Activated naive CD4-positive, alpha-beta T cell treated with Interleukin-2 at 50 U/mL for 16 hours (primary cell): ENCODE measurements at regions not wholly inside any gene's neighbourhood (a gene's known extent, or its start where the extent isn't known, plus 50 kb on each side); places are given as distances from the start of the nearest gene placed in this dataset.
A peak's percentile ranks its signal among the peaks of the same experiment; 100 is the strongest.
"Not testable (repeated sequence)": the region's sequence is repeated elsewhere in the genome, so short reads cannot be mapped to it uniquely, and the experiment has no call there.

Experiments used
- DNase-seq: peaks from one replicate; pipeline ENCODE4 v3.0.0-alpha.2; 2020

DNA sequence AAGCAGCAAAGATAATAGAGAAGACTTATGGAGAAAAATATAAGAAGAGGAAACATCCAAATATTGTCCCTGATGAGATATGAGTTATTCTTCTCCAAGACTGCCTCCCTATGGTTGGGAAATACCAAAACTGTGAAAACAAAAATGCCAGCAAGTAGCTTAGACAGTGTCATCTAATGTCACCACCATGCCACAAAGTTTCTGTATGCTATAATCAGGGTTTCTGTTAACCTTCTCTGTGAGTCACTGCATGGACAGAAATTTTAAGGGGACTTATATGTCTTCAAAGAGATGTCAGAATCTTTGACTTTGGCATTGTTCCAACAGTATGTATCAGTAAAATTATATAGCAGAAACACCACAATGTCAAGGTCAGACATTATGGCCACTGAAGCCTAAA is 222.6 kb downstream of the KDM5D start:
- no peak for DNase-seq

DNA sequence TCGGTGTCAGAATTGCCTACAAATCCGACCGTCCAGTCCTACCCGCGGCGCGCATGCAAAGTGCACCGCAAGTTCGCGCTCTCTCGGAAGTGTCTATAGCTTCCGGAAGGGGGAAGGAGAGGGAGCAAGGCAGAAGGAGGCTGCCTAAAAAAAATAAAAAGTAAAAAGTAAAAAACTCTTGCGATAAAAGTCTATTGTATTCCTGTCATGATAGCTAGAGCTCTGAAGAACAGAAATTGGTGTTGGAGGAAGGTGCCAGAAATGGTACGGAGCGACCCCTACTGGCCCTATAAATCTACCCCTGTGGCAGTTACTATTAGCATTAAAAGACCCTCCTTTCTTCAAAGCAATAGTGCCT is 241.5 kb downstream of the KDM5D start:
- DNase-seq: peak; percentile 20

DNA sequence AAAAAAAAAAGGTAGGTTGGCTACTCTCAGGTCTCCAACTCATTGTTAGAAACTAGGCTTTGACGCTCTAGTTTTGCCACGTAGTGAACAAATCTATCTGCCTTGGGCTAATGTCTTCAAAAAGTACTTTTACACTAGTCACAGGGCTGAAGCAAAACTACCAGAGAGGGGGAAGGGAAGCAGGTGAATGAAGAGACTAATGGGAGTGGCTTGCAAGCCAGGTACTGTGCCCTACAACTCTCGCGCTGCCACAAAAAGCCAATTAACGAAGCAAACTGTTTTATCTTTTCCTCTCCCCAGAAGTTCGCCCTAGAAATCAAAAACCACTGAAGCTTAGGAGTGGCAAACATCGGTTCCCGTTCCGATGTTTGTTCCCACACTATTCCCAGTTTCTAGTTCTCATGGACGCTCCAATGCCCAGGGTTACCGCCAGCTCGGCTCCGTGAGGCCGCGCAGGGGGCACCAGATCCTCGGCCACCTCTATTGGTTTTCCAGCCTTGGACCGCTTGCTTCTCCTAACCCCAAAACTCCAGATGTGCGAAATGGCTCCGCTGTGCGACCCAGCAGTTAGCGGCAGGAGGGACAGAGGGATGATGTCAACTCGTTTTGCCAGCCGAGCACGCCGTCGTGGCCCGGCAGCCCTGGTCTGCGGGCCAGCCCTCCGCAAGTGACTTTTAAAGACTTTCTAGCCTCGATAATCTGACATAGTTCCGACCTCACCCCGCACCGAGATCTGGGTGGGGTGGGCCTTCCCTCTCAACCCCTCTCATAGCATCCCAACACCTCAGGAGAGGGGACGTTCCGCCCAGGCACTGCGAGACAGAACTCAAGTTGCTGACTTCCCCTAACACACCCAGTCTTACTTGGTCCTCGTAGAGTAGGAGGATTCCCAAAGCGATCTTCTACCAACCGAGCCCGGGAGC is 242.1 kb downstream of the KDM5D start:
- peak; percentile 6 for DNase-seq

DNA sequence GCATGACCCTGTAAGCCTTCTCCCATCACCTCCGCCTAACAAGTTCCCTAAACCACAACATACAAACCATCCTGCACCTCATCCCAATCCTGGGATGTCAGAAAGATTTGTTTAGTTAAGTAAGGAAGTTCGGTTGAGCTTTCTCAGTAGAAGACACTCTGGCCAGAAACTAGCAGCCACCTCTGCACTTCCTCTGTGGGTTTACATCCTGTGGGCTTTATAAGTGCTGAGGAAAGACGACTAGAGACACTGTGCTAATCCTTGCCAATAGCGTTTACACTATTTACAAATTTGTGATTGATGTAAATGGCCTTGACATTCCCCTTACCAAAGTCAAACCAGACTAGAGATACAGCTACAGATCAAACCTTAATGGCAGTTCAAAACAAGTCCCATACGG is 246.0 kb downstream of the KDM5D start:
- peak; percentile 4 for DNase-seq

DNA sequence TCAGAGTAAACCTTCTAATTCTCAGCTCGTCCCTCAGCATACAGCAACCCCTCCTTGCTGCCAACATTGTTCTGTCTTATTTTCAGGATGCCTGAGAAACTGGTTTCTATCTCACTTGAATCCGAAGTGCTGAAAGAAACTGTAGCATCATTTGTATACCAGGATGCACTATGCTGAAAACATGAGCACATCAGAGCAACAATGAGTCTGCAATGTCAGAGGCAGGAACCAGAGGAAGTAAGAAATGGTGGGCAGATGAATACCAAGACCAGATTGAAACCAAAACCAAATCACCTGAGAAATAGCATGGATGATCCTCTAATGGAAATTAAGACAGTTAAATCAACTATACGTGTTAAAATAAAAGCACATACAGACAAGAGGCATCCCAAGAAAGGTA is 257.0 kb downstream of the KDM5D start:
- no peak for DNase-seq

DNA sequence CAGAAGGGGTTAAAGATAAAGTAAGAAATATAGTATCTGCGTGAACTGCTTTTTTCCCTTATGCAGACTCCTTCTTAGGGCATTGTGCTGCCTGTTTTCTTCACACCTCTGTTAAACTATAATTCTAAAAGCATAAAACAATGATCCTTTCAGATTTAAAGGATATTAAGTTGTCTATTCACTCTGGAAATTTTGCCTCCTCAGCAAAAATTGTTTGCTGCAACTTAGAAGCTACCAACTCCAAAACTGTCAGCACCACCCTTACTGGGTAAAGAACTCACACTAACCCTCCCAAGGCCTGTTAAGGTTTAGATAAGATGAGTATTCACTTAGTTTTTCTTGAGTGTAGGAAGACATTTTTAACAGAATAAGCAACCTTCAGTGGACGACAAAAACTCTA is 259.5 kb downstream of the KDM5D start:
- DNase-seq: no peak

DNA sequence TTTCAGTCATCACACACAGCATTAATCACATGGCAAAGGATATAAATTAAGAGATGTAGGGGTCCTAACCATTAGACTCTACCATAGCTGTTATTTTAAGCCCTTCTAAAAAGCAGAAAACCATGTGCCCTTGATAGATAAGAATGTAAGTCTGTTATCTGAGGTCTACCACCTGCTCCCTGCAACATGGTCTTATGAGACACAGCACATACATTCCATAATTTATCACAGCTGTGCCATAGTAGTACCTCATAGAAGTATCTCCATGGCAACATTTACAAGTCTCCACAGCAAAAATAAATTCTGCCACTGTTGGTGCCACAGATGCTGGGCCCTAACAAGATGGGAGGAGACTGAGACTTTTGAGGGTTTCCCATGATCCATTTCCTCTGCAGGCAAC is 265.4 kb downstream of the KDM5D start:
- no peak for DNase-seq

DNA sequence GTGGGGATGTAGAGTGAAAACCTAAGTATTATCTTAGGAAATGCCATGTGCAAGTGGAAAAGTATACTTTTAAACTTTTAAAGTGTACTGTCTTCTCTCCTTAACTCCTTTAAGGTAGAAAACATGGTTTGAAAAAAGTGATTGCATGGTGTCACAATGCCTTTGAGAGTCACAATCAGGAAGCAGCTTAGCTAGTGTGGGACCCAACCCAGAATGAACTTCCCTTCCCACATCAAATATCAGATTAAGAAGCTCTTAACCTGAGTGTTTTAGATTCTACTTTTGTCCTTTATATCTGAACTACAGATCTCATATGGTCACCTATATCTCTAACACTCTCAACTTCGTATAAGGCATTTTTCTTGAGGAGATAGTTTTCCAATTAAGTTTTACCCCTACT is 266.6 kb downstream of the KDM5D start:
- DNase-seq: no peak

DNA sequence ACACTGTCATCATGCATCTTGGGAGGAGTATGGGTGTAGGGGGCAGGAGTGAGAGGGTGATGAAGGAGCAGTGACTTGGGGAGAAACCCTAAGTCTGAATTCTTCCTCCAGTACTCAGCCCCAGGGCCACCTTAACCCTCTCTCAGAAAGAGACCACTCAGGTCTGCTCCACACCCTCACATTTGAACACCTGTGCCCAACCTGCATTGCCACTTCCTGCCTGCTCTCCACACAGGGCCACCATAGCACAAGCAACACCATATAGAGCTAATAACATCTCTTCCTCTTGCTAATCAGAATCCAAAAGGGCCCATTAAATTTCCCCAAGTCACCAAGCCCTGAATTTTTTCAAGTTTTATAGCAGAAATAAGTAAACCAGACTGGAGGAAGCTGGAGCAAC is 278.7 kb downstream of the KDM5D start:
- no peak for DNase-seq

DNA sequence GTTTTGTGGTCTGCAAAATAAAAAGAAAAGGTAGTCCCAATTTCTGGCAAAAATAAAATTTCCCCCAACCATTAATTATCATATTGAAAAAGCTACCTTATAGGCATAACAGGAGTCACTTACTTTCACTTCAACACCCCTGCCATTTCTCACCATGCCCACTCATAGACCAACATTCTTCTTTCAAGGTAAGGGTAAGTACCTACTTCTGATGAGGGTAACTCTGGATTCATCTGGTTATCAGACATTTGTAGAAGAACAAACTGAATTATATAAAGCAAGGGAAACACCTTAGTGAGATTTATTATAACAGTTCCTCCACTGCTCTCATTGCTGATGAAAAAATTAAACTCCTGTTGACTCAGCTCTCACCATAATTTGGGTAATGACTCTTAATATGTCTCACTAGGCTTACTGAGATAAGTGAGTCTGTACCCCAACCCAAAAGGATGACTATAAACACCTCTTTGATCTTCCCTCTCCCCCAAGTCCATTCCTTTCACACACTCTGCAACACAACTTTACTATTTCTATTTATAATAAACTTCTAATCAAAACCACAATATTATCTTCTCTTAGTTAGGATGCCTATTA is 287.6 kb downstream of the KDM5D start:
- DNase-seq: no peak

DNA sequence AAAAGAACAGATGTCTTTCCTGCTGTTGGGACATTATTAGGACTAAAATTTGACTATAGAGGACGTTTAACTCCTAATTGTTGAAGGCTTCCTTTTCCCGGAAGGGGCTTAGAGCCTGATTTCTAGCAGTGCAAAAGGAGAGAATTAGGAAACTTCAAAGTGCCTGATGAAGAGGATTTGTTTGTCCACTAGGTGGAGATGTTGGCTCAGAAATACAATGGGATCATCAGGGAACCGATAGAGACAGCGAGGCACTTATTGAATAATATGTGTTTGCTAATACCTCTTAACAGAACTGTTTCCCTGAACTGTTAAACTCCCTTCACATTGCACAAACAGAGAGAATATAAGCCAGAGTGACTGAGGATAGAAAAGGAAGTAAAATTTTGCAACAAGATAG is 311.5 kb downstream of the KDM5D start:
- no peak for DNase-seq

DNA sequence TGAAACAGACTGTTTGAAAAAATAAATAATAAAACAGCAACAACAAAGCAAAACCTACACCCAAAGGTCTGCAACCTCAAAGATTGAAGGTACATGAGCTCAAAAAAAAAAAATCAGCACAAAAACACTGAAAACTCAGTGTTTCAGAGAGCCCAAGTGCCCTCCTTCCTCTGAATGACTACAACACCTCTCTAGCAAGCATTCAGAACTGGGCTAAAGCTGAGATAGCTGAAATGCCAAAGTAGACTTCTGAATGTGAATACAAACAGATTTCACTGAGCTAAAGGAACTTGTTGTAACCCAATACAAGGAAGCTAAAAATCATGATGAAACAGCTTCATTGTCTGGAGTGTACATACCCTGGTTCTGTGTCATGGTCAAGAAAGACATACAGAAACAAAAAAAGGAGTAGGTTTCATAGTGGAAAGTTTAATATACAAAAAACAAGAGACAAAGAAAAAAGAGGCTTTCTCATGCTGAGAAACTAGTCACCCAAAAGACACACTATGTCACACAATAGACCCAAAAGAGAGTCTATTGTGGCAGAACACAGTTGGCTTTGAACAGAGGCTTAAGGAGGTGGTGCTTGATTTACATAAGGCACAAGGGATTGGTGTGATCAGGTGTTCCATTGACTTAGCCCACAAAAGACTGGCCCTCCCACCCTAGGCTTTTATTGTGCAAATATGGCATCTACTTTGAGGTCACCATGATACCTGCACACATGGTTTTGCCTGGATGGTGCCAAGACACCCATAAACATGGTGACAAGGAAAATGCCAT is 316.6 kb downstream of the KDM5D start:
- DNase-seq: no peak

DNA sequence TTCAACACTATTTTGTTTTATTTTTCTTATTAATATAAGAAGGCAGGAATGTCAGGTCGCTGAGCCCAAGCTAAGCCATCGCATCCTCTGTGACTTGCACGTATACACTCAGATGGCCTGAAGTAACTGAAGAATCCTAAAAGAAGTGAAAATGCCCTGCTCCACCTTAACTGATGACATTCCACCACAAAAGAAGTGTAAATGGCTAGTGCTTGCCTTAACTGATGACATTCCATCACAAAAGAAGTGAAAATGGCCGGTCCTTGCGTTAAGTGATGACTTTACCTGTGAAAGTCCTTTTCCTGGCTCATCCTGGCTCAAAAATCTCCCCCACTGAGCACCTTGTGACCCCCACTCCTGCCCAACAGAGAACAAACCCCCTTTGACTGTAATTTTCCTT is 317.3 kb downstream of the KDM5D start:
- not testable (repeated sequence) for DNase-seq

DNA sequence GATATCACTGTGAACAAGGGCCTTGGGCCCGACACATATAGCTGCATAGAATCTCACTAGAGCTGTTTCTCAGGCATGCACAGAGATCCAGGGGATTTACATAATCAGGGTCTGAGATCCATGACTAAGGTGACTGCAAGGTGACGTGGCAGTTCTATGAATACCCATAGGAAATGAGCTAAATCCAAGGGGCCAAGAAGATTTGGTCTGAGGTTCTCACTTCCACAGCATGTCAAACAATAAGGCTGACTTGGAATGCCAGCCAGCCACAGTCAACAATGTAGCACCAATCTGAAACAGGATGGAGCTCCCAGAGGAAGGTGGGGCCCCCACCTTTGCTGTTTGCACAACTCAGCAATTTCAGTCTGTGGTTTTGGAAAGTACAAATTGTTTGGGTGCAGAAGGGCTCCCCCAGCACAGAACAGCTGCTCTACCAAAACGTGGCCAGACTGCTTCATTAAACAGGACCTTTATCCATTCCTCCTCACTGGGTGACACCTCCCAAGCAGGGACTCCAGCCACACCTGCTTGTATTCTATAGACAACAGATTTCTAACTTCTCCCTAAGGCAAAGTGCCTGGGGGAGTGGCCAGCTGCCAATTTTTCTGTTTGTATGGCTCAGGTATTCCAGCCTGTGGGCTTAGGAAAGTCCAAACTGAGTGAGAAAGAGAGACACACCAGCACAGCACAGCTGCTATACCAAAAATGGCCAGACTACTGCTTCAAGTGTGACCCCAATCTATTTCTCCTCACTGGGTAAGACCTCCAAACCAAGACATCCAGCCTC is 333.4 kb downstream of the KDM5D start:
- no peak for DNase-seq

DNA sequence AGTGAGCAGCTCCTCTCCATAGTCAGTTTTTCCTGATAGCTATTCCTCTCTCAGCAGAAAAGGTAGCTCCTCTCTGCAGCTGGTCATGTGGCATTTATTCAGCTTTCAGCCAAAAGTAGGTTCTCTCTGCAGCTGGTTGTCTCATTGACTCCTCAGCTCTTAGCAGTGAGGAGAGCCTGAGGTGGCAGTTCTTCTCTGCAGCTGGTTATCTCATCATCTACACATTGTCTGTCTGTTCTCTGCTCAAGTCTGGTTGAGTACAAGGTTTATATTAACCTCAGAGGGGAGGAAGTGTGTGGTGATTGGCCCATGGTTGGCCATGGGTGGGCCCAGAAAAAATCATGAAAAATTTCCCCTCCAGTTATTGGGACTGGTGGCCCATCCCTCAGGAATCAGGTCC is 338.3 kb downstream of the KDM5D start:
- no peak for DNase-seq

DNA sequence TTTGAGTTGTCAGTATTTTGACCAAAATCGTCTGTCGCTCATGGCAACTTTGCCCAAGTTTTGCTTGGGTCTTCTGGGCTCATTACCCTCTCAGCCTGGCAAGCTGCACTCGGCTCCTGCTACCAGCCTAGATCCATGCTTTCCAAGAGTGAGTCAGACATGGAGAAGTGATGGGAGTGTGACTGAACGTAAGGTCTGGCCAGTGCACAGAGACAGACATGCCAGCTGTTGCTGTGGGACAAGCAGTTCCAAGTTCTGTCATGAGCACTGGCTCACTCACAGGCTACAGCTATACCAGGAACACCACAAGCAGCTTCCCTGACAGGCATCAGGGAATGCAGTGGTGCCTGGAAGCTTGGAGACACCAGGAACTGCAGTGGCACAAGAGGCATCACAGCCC is 338.9 kb downstream of the KDM5D start:
- no peak for DNase-seq

DNA sequence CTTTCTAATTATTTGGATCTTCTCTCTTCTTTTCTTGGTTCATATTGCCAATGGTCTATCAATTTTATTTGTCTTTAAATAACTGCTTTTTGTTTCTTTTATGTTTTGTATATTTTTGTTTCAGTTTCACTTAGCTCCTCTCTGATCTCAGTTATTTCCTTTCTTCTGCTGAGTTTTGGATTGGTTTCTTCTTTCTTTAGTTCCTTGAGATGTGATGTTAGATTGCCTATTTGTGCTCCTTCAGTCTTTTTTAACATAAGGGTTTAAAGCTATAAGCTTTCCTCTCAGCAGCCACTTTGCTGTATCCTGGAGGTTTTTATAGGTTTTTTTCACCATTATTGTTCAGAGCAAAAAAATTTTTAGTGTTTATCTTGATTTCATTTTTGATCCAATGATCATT is 351.6 kb downstream of the KDM5D start:
- DNase-seq: no peak

DNA sequence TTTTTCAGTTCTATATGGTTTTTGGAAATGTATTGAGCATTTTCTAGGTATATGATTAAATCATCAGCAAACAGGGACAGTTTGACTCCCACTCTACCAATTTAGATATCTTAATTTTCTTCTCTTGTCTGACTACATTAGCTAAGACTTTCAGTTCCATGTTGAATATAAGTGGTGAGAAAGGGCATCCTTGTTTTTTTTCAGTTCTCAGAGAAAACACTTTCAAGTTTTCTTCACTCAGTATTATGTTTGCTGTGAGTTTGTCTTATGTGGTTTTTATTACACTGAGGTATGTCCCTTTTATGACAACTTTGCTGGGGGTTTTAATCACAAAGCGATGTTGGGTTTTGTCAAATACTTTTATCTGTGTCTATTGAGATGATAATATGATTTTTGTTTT is 352.6 kb downstream of the KDM5D start:
- no peak for DNase-seq

DNA sequence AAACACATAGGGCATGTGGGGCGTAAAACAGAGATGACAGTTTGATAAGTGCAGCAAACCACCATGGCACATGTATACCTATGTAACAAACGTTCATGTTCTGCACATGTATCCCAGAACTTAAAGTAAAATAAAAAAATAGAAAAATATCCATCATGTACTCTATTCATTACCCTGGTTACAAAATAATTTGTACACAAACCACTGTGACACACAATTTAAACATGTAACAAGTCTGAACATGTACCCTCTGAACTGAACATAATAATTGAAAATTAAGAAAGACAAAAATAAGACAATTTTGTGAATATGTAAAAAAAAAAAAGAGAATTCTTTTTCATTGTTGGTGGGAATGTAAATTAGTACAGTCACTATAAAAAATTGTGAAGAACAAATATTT is 379.2 kb downstream of the KDM5D start:
- no peak for DNase-seq

DNA sequence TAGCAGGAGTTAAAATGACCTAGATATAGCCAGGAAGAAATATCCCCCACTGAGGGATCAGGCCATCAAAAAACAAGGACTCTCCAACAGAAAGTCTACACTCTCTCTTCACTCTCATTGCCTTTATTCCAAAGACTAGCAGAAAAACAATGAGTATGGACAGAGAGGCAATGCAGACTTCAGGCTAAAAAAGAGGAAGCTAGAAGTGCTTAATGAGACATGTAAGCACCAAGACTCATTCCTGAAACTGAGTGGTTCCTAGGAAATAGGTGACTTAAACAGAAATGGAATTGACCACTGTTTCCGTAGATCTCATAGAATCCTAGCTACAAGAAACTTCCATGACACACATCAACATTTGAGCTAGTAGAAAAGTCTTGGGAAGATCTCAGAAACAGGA is 387.3 kb downstream of the KDM5D start:
- no peak for DNase-seq

DNA sequence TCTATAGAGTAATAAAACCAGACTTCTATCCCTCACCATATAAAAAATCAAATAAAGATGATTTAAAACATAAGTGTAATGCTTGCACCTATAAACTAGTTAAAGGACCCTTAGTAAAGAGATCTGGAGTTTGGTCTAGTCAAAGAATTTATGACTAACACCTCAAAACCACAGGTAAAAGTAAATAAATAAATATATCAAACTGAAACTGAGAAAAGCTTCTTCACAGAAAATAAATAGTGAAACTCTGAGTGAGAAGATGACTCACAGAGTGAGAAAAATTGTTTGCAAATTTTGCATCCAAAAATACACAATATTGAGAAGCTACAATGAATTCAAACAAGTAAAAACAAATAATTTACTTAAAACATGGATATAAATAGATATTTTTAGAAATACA is 387.8 kb downstream of the KDM5D start:
- no peak for DNase-seq

DNA sequence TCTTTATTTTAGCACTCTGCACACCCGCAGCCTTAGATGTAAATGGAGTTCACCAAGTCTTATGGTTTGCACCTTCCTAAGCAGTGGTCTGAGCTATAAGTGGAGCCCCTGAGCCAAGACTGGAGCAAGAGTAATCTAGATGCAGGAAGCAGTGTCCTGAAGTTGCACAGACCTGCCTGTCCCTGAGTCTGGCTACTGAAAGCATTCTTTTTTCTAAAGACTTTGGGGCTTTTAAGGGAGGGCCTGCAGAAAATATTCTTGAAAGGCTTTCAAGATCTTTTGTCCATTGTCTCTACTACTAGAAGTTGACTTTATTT is 389.7 kb downstream of the KDM5D start:
- DNase-seq: no peak
